K562 (cell line): ENCODE measurements at regions not wholly inside any gene's neighbourhood (a gene's known extent, or its start where the extent isn't known, plus 50 kb on each side); places are given as distances from the start of the nearest gene placed in this dataset.

ENCODE experiments used
- CCNT2 ChIP-seq: IDR thresholded peaks from 2 replicates; pipeline ENCODE4 v1.6.1; 2011; ENCODE audit warnings: borderline replicate concordance, low read depth, mild to moderate bottlenecking, moderate library complexity, mixed read lengths, low read length; ENCODE audit not compliant: insufficient read length; ENCODE audit errors: extremely low read depth
- CTCF ChIP-seq, 3 experiments: IDR thresholded peaks in 2 of 3; conservative IDR thresholded peaks in 1 of 3; 2 replicates each; pipeline ENCODE4 v1.5.1; 2011 to 2012; ENCODE audit warnings: low read length in 3 of 3, mild to moderate bottlenecking in 3 of 3, control low read depth in 2 of 3, improper control_type of control experiment in 1 of 3, inconsistent platforms in 1 of 3, low read depth in 1 of 3, mixed read lengths in 1 of 3, moderate library complexity in 1 of 3; ENCODE audit not compliant: insufficient read depth in 2 of 3
- EGR1 ChIP-seq: fragments of 450-650 bp; conservative IDR thresholded peaks from 2 replicates; pipeline ENCODE4 v1.6.1; 2017; ENCODE audit warnings: mild to moderate bottlenecking
- EP300 ChIP-seq: IDR thresholded peaks from 2 replicates; pipeline ENCODE4 v1.6.1; 2012; ENCODE audit warnings: low read length, improper control_type of control experiment
- GABPB1 ChIP-seq: sonication (generic); formaldehyde crosslinking; IDR thresholded peaks from 2 replicates; pipeline ENCODE4 v1.8.0; 2022; ENCODE audit warnings: mild to moderate bottlenecking, missing genetic modification reagents
- HDAC8 ChIP-seq: fragments of 450-650 bp; IDR thresholded peaks from 2 replicates; pipeline ENCODE4 v1.6.1; 2016; ENCODE audit warnings: mild to moderate bottlenecking, missing genetic modification characterization, moderate library complexity, missing compliant biosample characterization
- LEF1 ChIP-seq: fragments of 450-650 bp; IDR thresholded peaks from 2 replicates; pipeline ENCODE4 v1.6.1; 2016; ENCODE audit warnings: mild to moderate bottlenecking
- MCM5 ChIP-seq: fragments of 450-650 bp; IDR thresholded peaks from 2 replicates; pipeline ENCODE4 v1.6.1; 2016; ENCODE audit warnings: low read depth
- NELFE ChIP-seq: IDR thresholded peaks from 2 replicates; pipeline ENCODE4 v1.6.1; 2011; ENCODE audit warnings: mild to moderate bottlenecking; ENCODE audit not compliant: insufficient read depth, insufficient read length
- RBM14 ChIP-seq: fragments of 200-400 bp; formaldehyde crosslinking; IDR thresholded peaks from 2 replicates; pipeline ENCODE4 v1.6.1; 2018; ENCODE audit warnings: low read depth, mild to moderate bottlenecking, low read length, moderate library complexity, borderline replicate concordance; ENCODE audit not compliant: insufficient read depth
- SMARCA4 ChIP-seq: fragments of 450-650 bp; IDR thresholded peaks from 2 replicates; pipeline ENCODE4 v1.6.1; 2016
- SMARCA5 ChIP-seq: fragments of 450-650 bp; IDR thresholded peaks from 2 replicates; pipeline ENCODE4 v1.6.1; 2016
- SMARCE1 ChIP-seq: fragments of 450-650 bp; IDR thresholded peaks from 2 replicates; pipeline ENCODE4 v1.7.1; 2016; ENCODE audit warnings: mild to moderate bottlenecking
- TAL1 ChIP-seq: fragments of 450-650 bp; IDR thresholded peaks from 2 replicates; pipeline ENCODE4 v1.6.1; 2016; ENCODE audit warnings: mild to moderate bottlenecking
- XRCC3 ChIP-seq: fragments of 450-650 bp; IDR thresholded peaks from 2 replicates; pipeline ENCODE4 v1.6.1; 2017; ENCODE audit warnings: mild to moderate bottlenecking, moderate library complexity
- ZFP36 ChIP-seq: fragments of 150-350 bp; IDR thresholded peaks from 2 replicates; pipeline ENCODE4 v1.6.1; 2018; ENCODE audit warnings: low read length, low read depth; ENCODE audit not compliant: partially characterized antibody
- ZKSCAN8 ChIP-seq: fragments of 200-800 bp; sonication (Bioruptor generic); IDR thresholded peaks from 2 replicates; pipeline ENCODE4 v1.6.1; 2016; ENCODE audit warnings: missing genetic modification characterization, missing compliant biosample characterization
- ZNF143 ChIP-seq: sonication (generic); formaldehyde crosslinking; IDR thresholded peaks from 2 replicates; pipeline ENCODE4 v1.9.0; 2022; ENCODE audit warnings: mild to moderate bottlenecking, missing genetic modification reagents
- ZNF518B ChIP-seq: fragments of 250-450 bp; sonication (Bioruptor Pico); IDR thresholded peaks from 2 replicates; pipeline ENCODE4 v1.5.0; 2021; ENCODE audit warnings: mild to moderate bottlenecking, moderate library complexity
- ZNF589 ChIP-seq: fragments of 200-800 bp; sonication (Bioruptor generic); IDR thresholded peaks from 2 replicates; pipeline ENCODE4 v1.6.1; 2016; ENCODE audit warnings: low read depth, missing genetic modification characterization, missing compliant biosample characterization
- TF ChIP-seq, protein P1 (sequence below): fragments of 450-650 bp; formaldehyde crosslinking; conservative IDR thresholded peaks from 2 replicates; pipeline ENCODE4 v1.4.0; 2022; ENCODE audit warnings: mild to moderate bottlenecking, missing genetic modification characterization
- TF ChIP-seq, protein P2 (sequence below): fragments of 250-450 bp; sonication (Bioruptor Pico); IDR thresholded peaks from 2 replicates; pipeline ENCODE4 v1.4.0; 2020; ENCODE audit warnings: mild to moderate bottlenecking, moderate library complexity, borderline replicate concordance

- TF ChIP-seq ZNF518B (CRISPR knock-in tag) (no peak), XRCC3 (no peak), SMARCE1 (peak; percentile 74; the same call in 1 of the 2 replicates), ZFP36 (no peak), EP300 (peak; percentile 52; the same call in 1 of the 2 replicates), ZKSCAN8 (CRISPR knock-in tag) (no peak), TAL1 (peak; percentile 72), GABPB1 (no peak), SMARCA5 (no peak), SMARCA4 (peak; percentile 69; the same call in 1 of the 2 replicates), ZNF589 (CRISPR knock-in tag) (no peak), HDAC8 (tag) (no peak), LEF1 (peak; percentile 27; the same call in 1 of the 2 replicates), CCNT2 (peak; percentile 14), RBM14 (no peak), MCM5 (no peak), NELFE (no peak), ZNF143 (no peak), EGR1 (no peak), CTCF (IDR thresholded peaks at IDR 0.05 in 2 of 3, conservative IDR thresholded peaks at IDR 0.05 in 1 of 3; ENCODE audit: insufficient read depth in 2 of 3, low read depth in 1 of 3, low read length in 3 of 3) (no peak)
- TF ChIP-seq, protein P1, sequence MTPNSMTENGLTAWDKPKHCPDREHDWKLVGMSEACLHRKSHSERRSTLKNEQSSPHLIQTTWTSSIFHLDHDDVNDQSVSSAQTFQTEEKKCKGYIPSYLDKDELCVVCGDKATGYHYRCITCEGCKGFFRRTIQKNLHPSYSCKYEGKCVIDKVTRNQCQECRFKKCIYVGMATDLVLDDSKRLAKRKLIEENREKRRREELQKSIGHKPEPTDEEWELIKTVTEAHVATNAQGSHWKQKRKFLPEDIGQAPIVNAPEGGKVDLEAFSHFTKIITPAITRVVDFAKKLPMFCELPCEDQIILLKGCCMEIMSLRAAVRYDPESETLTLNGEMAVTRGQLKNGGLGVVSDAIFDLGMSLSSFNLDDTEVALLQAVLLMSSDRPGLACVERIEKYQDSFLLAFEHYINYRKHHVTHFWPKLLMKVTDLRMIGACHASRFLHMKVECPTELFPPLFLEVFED (CRISPR knock-in tag): no peak
- TF ChIP-seq, protein P2, sequence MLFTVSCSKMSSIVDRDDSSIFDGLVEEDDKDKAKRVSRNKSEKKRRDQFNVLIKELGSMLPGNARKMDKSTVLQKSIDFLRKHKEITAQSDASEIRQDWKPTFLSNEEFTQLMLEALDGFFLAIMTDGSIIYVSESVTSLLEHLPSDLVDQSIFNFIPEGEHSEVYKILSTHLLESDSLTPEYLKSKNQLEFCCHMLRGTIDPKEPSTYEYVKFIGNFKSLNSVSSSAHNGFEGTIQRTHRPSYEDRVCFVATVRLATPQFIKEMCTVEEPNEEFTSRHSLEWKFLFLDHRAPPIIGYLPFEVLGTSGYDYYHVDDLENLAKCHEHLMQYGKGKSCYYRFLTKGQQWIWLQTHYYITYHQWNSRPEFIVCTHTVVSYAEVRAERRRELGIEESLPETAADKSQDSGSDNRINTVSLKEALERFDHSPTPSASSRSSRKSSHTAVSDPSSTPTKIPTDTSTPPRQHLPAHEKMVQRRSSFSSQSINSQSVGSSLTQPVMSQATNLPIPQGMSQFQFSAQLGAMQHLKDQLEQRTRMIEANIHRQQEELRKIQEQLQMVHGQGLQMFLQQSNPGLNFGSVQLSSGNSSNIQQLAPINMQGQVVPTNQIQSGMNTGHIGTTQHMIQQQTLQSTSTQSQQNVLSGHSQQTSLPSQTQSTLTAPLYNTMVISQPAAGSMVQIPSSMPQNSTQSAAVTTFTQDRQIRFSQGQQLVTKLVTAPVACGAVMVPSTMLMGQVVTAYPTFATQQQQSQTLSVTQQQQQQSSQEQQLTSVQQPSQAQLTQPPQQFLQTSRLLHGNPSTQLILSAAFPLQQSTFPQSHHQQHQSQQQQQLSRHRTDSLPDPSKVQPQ (CRISPR knock-in tag): no peak
Observed at GRCh38 chr2:175726223-175726622, 275.8 kb downstream of the LNPK start (continued).
